Mucosa of descending colon (tissue), 3 donors: ENCODE measurements at regions not wholly inside any gene's neighbourhood (a gene's known extent, or its start where the extent isn't known, plus 50 kb on each side); places are given as distances from the start of the nearest gene placed in this dataset.

ENCODE experiments used
- ATAC-seq: fragments of 200-7000 bp; cut with Tn5 transposase; one replicate; pipeline ENCODE4 v1.9.1; 2020; ENCODE audit warnings: mild to moderate bottlenecking, moderate library complexity
- DNase-seq, 3 donors: peaks; one replicate each; pipeline ENCODE4 v3.0.0-alpha.2; 2020
- H3K36me3 ChIP-seq: fragments of 200-600 bp; one replicate; pipeline ENCODE4 v1.8.0; 2021; ENCODE audit warnings: low read depth, mild to moderate bottlenecking
- H3K4me1 ChIP-seq: fragments of 200-600 bp; one replicate; pipeline ENCODE4 v1.8.0; 2021; ENCODE audit warnings: low read depth, mild to moderate bottlenecking
- H3K4me3 ChIP-seq: fragments of 200-600 bp; one replicate; pipeline ENCODE4 v1.8.0; 2021; ENCODE audit warnings: mild to moderate bottlenecking
- H3K9me3 ChIP-seq: fragments of 200-600 bp; one replicate; pipeline ENCODE4 v1.8.0; 2021; ENCODE audit warnings: mild to moderate bottlenecking
- intact Hi-C, 2 donors: fragments of 100-400 bp; cut with DNase I in 1 of 2; cut with micrococcal nuclease in 1 of 2; formaldehyde crosslinking; loops; one replicate each; pipeline versions ENCODE4 v1.11.0 to v1.11.1; 2022; cut with DNase I, micrococcal nuclease
- TF ChIP-seq, protein P1 (sequence below): fragments of 200-600 bp; IDR thresholded peaks from one replicate; pipeline ENCODE4 v1.8.0; 2022; ENCODE audit warnings: antibody characterized with exemption, mild to moderate bottlenecking
- donor health status: DM: no; HTN: no; CAD: no; lungs with moderate emphysema.
- donor health status: DM: no; HTN: no; CAD: no.
- donor health status: DM: no; HTN: yes; CAD: no.

- intact Hi-C loops = no loop called here
- TF ChIP-seq, protein P1, sequence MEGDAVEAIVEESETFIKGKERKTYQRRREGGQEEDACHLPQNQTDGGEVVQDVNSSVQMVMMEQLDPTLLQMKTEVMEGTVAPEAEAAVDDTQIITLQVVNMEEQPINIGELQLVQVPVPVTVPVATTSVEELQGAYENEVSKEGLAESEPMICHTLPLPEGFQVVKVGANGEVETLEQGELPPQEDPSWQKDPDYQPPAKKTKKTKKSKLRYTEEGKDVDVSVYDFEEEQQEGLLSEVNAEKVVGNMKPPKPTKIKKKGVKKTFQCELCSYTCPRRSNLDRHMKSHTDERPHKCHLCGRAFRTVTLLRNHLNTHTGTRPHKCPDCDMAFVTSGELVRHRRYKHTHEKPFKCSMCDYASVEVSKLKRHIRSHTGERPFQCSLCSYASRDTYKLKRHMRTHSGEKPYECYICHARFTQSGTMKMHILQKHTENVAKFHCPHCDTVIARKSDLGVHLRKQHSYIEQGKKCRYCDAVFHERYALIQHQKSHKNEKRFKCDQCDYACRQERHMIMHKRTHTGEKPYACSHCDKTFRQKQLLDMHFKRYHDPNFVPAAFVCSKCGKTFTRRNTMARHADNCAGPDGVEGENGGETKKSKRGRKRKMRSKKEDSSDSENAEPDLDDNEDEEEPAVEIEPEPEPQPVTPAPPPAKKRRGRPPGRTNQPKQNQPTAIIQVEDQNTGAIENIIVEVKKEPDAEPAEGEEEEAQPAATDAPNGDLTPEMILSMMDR = no peak
- no peak for ATAC-seq
Observed at GRCh38 chr13:80055847-80056246, 285.1 kb downstream of the SPRY2 start.

DNA sequence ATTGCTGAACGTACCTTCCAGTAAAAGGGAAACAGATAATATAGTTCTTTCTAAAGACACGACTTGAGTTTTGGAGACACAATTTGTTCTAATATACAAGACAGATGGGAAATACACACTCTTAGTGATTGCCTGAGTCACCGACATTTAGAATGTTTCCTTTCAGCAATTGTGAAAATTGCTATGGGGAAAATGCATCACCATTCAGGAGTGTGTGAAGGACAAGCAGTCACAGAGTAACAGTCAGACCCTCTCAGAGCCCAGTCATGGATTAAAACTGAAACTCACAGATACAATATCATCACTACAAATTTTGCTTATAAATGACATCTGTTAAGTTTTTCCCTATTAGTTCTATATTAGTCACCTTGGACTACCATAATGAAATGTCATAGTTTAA lies 286.1 kb downstream of the SPRY2 start:
- DNase-seq = no peak
- ATAC-seq = no peak
- TF ChIP-seq, protein P1 = no peak
- intact Hi-C loops = no loop called here
- no peaks in the 10 kb centered on the region for H3K36me3 ChIP-seq
- H3K9me3 ChIP-seq = no peaks in the 10 kb centered on the region
- no peak overlapping the region for H3K4me3 ChIP-seq
- H3K4me1 ChIP-seq = no peaks in the 10 kb centered on the region

More at GRCh38 chr13:80055847-80056246, 285.1 kb downstream of the SPRY2 start:
- no peaks in the 10 kb centered on the region for H3K4me1 ChIP-seq
- no peaks in the 10 kb centered on the region for H3K36me3 ChIP-seq
- H3K4me3 ChIP-seq = no peak overlapping the region
- no peak for DNase-seq
- no peaks in the 10 kb centered on the region for H3K9me3 ChIP-seq

DNA sequence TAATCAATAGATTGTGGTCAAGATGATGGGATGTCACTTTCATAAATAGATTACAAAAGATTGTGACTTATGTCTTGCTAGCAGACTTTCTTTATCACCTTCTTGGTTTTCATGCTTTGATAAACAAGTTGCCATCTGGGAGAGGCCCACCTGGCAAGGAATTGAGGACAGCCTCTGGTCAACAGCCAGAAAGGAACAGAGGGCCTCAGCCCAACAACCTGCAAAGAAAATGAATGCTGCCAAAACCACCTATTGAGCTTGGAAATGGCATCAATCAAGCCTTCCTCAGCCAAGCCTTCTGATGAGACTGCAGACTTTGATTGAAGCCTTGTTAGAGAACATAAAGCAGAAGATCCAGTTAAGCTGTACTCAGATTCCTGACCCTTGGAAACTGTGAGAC lies 288.6 kb downstream of the SPRY2 start:
- no peaks in the 10 kb centered on the region for H3K9me3 ChIP-seq
- H3K36me3 ChIP-seq = no peaks in the 10 kb centered on the region
- peaks cover 3% of the 10 kb centered on the region for H3K4me1 ChIP-seq
- DNase-seq (no peak), ATAC-seq (no peak)
- intact Hi-C loops = no loop called here
- TF ChIP-seq, protein P1 = no peak
- no peak overlapping the region for H3K4me3 ChIP-seq

GRCh38 chr13:80050252-80050651 lies 290.7 kb downstream of the SPRY2 start:
- intact Hi-C loops = no loop called here
- peaks cover 3% of the 10 kb centered on the region for H3K4me1 ChIP-seq

DNA sequence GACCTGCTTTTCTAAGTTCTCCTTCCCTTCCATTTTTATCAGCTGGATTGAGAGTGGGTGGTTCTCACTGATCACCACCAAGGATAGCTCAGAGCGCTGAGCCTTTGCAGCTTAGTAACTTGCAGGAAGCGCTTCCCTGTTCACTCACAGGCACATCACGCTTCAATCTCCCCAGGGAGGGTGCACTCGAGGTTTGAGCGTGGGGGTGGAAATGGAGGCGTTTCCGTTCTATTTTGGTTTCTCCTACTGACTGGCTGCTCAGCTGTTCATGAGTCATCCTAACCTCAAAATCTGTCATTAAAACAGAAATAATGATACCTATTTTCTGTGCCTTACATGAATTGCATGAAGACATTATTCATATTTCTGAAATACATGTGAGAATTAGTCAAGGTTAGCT lies 292.1 kb downstream of the SPRY2 start:
- DNase-seq (peak; percentile 46 to 62 (median 57)), ATAC-seq (peak; percentile 74)
- intact Hi-C loops = no loop called here
- H3K4me3 ChIP-seq = no peak overlapping the region
- H3K4me1 ChIP-seq = peaks cover 3% of the 10 kb centered on the region
- no peaks in the 10 kb centered on the region for H3K9me3 ChIP-seq
- TF ChIP-seq, protein P1 = no peak
- H3K36me3 ChIP-seq = no peaks in the 10 kb centered on the region

More at GRCh38 chr13:80050252-80050651, 290.7 kb downstream of the SPRY2 start:
- ATAC-seq (no peak), DNase-seq (no peak)
- TF ChIP-seq, protein P1 = no peak
- Histone ChIP-seq H3K4me3 (no peak overlapping the region), H3K36me3 (no peaks in the 10 kb centered on the region), H3K9me3 (no peaks in the 10 kb centered on the region)

- TF ChIP-seq, protein P1 = no peak
- H3K9me3 ChIP-seq = no peaks in the 10 kb centered on the region
- H3K36me3 ChIP-seq = no peaks in the 10 kb centered on the region
- intact Hi-C loops = no loop called here
- peaks cover 3% of the 10 kb centered on the region for H3K4me1 ChIP-seq
- ATAC-seq = no peak
- no peak overlapping the region for H3K4me3 ChIP-seq
- DNase-seq = no peak
Observed at GRCh38 chr13:80048030-80048429, 292.9 kb downstream of the SPRY2 start.
